GM20000 (cell line): ENCODE measurements at regions not wholly inside any gene's neighbourhood (a gene's known extent, or its start where the extent isn't known, plus 50 kb on each side); places are given as distances from the start of the nearest gene placed in this dataset.

Experiments
- DNase-seq: peaks from one replicate; pipeline ENCODE4 v3.0.0; 2012; ENCODE audit warnings: low spot score
- TF ChIP-seq, protein P1 (sequence below): IDR thresholded peaks from 2 replicates; pipeline ENCODE4 v1.5.1; 2012; ENCODE audit warnings: mild to moderate bottlenecking, control low read depth; ENCODE audit errors: extremely low read depth, missing control alignments

DNA sequence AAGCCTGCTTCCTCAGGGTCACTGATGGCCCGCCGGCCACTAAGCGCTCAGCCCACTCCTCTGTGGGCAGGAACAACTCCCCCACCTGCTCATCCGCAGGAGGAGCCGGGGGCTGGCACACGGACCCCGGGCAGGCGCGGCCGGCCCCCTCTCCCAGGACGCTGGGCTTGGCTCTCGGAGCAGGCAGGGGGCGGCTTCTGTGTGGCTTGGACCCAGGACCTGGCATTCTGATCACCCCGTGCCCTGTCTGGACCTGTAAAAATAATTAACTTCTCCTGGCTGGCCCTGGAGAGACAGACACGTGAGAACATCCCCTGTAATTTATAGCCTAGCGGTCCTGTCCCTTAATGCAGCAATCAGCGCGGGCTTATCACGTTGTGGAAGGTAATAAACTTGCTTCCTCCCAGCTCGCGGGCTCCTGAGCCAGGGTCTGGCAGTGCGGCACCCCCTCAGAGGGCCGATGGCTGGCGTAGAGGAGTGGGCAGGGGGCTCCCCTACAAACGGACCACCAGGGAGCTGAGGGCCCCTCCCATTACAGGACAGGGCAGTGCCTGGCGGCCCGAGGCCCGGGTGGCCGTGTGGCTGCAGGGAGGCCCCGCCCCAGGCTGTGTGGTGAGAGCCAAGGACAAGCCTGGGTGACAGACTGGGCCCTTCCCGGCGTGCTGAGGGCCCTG is 84.5 kb upstream of the NKX1-1 start:
- TF ChIP-seq, protein P1, sequence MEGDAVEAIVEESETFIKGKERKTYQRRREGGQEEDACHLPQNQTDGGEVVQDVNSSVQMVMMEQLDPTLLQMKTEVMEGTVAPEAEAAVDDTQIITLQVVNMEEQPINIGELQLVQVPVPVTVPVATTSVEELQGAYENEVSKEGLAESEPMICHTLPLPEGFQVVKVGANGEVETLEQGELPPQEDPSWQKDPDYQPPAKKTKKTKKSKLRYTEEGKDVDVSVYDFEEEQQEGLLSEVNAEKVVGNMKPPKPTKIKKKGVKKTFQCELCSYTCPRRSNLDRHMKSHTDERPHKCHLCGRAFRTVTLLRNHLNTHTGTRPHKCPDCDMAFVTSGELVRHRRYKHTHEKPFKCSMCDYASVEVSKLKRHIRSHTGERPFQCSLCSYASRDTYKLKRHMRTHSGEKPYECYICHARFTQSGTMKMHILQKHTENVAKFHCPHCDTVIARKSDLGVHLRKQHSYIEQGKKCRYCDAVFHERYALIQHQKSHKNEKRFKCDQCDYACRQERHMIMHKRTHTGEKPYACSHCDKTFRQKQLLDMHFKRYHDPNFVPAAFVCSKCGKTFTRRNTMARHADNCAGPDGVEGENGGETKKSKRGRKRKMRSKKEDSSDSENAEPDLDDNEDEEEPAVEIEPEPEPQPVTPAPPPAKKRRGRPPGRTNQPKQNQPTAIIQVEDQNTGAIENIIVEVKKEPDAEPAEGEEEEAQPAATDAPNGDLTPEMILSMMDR, result no peak

DNA sequence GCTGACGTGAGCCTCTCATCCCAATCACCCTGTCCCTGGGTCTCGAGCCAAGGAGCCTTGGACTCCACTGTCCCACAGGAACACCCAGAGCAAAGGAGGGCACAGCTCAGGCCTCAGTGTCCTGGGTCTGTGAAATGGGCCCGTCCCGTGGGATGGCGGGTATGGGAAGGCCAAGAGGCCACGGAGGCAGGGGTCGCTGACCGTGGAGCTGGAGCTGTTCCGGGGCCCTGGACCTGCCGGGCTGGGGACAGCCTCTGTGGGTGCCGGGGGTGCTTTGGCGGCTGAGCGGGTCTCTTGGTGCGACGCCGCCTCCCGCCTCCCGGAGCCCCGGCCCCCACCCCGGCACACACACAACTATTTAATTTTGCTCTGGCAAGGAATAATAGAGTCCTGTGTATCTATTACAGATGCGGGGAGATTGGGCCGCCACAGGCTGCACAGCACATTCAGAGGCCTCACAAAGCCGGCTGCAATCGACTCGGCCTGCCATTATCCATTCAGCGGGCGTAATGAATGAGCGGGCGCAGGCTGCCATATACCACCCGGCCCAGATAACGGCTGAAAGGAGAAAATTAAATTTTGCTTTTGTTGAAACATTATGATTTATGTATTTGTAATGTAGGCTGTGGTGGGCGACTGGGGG is 83.9 kb upstream of the NKX1-1 start:
- DNase-seq, result no peak
- TF ChIP-seq, protein P1, result no peak

More for the DNA sequence above, 84.5 kb upstream of the NKX1-1 start:
- DNase-seq, result no peak

DNA sequence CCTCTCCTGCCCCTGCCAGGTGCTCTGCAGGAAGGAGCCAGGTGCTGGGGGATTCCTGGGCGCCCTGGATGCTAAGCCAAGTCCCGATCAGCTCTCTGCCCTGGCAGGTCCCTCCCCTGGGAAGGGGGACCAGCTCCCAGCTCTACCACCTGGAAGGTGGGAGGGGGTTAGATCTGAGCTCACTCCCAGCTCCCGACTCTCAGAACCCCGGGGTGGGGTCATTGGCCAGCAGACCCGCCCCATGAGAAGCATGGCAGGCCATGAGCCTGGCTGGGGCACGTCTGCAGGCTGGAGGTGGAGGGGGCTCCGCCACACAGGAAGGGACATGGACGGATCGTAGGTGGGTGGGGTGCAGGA is 83.4 kb upstream of the NKX1-1 start:
- TF ChIP-seq, protein P1, result no peak
- DNase-seq, result no peak

DNA sequence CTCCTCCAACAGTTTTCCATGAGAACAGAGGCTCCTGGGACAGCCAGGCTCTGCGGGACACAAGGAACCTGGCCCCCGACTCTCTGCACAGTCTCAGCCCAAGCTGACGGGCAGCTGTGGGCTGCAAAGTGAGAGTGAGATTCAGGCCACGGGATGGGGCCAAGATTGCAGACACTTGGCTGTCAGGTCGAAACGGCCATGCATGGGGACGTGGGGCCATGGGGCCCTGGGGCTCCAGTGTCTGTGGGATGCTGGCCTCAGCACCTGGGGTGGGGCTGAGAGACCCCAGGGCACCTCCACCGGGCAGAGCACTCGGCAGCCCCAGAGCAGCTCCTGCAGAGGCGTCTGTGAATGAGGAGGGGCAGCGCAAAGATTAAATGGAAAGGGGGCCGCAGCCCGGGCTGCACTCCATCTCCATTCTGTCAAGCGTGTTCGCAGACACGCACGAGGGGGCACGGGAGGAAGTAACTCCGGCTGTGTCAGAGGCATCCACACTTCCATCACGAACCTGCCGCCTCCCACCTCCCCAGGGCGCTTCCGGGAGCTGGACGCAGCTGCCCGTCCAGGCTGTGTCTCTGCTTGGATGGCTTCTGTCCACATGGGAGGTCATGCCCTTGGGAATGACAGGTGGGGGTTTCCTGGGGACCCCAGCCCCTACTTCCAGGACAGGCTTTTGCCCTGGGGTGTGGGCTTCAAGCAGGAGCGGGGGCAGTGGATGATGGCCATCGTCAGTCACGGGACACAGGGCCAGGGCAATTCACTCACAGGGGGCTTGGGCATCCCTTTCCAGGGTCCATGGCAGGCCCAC is 82.8 kb upstream of the NKX1-1 start:
- TF ChIP-seq, protein P1, result no peak
- DNase-seq, result no peak

DNA sequence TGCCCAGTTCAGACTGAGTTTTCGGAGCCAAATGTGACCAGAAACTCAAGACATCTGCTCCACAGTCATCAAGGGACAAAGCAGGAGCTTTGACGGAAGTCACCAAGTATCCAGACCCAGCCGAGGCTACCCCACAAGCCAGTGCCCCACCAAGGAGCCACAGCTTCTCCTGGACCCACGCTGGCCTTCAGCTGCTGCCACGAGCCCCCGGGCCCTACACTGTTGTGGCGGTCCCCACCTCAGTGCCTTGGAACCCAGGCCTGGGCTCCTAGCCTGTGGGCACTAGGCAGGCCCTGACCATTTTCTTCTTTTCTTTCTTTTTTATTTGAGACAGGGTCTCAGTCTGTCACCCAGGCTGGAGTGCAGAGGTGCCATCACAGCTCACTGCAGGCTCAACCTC is 82.1 kb upstream of the NKX1-1 start:
- TF ChIP-seq, protein P1, result no peak

DNA sequence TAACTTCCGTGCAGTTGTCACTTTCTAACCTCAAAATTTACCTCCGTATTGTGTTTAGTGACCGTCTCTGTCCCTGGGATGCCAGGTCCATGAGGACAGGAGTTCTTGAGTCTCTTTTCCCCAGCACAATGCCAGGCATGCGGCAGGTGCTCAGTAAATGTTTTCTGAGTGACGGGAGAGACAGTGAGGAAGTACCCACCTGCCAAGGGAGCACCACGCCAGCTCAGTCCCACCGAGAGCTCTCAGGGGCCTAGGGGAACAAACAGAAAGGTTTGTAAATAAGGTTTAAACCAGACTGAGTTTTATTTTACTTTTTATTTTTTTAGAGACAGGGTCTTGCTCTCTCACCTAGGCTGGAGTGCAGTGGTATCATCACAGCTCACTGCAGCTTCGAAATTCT is 81.5 kb upstream of the NKX1-1 start:
- DNase-seq, result no peak
- TF ChIP-seq, protein P1, result no peak

More for the DNA sequence above, 82.1 kb upstream of the NKX1-1 start:
- DNase-seq, result no peak

DNA sequence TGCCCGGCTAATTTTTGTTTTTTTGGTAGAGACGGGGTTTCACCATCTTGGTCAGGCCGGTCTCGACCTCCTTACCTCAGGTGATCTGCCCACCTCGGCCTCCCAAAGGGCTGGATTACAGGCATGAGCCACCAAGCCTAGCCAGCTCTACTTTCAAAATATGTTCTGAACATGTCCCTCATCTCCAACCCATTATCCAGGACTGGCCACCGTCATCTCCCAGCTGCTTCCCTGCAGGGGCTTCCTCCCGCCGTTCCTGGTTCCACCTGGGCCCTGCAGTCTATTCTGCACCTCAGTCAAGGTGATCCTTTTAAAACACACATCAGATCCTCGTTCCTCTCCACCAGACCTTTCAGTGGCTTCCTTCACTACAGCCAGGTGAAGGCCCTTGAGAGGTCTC is 80.9 kb upstream of the NKX1-1 start:
- no peak for DNase-seq
- TF ChIP-seq, protein P1, result no peak
